K562 (cell line): ENCODE measurements at regions not wholly inside any gene's neighbourhood (a gene's known extent, or its start where the extent isn't known, plus 50 kb on each side); places are given as distances from the start of the nearest gene placed in this dataset.

Experiments
- CTCF ChIP-seq, 3 experiments: IDR thresholded peaks in 2 of 3; conservative IDR thresholded peaks in 1 of 3; 2 replicates each; pipeline ENCODE4 v1.5.1; 2011 to 2012; ENCODE audit warnings: low read length in 3 of 3, mild to moderate bottlenecking in 3 of 3, control low read depth in 2 of 3, improper control_type of control experiment in 1 of 3, inconsistent platforms in 1 of 3, low read depth in 1 of 3, mixed read lengths in 1 of 3, moderate library complexity in 1 of 3; ENCODE audit not compliant: insufficient read depth in 2 of 3
- EP300 ChIP-seq: IDR thresholded peaks from 2 replicates; pipeline ENCODE4 v1.6.1; 2012; ENCODE audit warnings: low read length, improper control_type of control experiment
- KLF10 ChIP-seq: fragments of 250-450 bp; sonication (Bioruptor Pico); IDR thresholded peaks from 2 replicates; pipeline ENCODE4 v1.6.1; 2021; ENCODE audit warnings: matching md5 sums
- MAZ ChIP-seq, 2 experiments: fragments of 450-650 bp in 1 of 2; sonication (generic) in 1 of 2; formaldehyde crosslinking; IDR thresholded peaks in 1 of 2; conservative IDR thresholded peaks in 1 of 2; 2 replicates each; pipeline versions ENCODE4 v1.4.0 to v1.5.0; 2020; ENCODE audit warnings: mild to moderate bottlenecking in 1 of 2, missing genetic modification reagents in 1 of 2
- RAD21 ChIP-seq, 2 experiments: fragments of 250-450 bp in 1 of 2; fragments of 450-650 bp in 1 of 2; sonication (Bioruptor Pico) in 1 of 2; formaldehyde crosslinking in 1 of 2; IDR thresholded peaks in 1 of 2; conservative IDR thresholded peaks in 1 of 2; 2 replicates each; pipeline versions ENCODE4 v1.4.0 to v1.8.0; 2020 to 2022; ENCODE audit warnings: mild to moderate bottlenecking in 2 of 2, moderate library complexity in 1 of 2
- RBFOX2 ChIP-seq: fragments of 200-400 bp; formaldehyde crosslinking; IDR thresholded peaks from 2 replicates; pipeline ENCODE4 v1.6.1; 2017; ENCODE audit warnings: low read depth, mild to moderate bottlenecking, low read length, moderate library complexity
- RUNX1 ChIP-seq: sonication (generic); IDR thresholded peaks from 2 replicates; pipeline ENCODE4 v1.6.1; 2016; ENCODE audit warnings: antibody characterized with exemption, low read depth
- ZBTB2 ChIP-seq: fragments of 450-650 bp; IDR thresholded peaks from 2 replicates; pipeline ENCODE4 v1.6.1; 2016; ENCODE audit warnings: antibody characterized with exemption
- ZNF175 ChIP-seq: fragments of 200-800 bp; sonication (Bioruptor generic); IDR thresholded peaks from 2 replicates; pipeline ENCODE4 v1.6.1; 2016; ENCODE audit warnings: low read depth, mild to moderate bottlenecking, missing genetic modification characterization, missing compliant biosample characterization

GRCh38 chr3:156036258-156037053 is 83.9 kb upstream of the KCNAB1 start:
- TF ChIP-seq MAZ (CRISPR knock-in tag; conservative IDR thresholded peaks at IDR 0.05 in 1 of 2, IDR thresholded peaks at IDR 0.05 in 1 of 2) (no peak), RUNX1 (no peak), ZBTB2 (no peak), KLF10 (CRISPR knock-in tag) (no peak), EP300 (no peak), ZNF175 (no peak), RBFOX2 (no peak), RAD21 (CRISPR knock-in tag; conservative IDR thresholded peaks at IDR 0.05 in 1 of 2, IDR thresholded peaks at IDR 0.05 in 1 of 2) (no peak), CTCF (IDR thresholded peaks at IDR 0.05 in 2 of 3, conservative IDR thresholded peaks at IDR 0.05 in 1 of 3; ENCODE audit: insufficient read depth in 2 of 3, low read depth in 1 of 3, low read length in 3 of 3) (no peak)
